Mesothelial cell of epicardium (in vitro differentiated cells): ENCODE measurements at regions not wholly inside any gene's neighbourhood (a gene's known extent, or its start where the extent isn't known, plus 50 kb on each side); places are given as distances from the start of the nearest gene placed in this dataset.

Source experiments
- DNase-seq, 2 experiments: peaks; one replicate each; pipeline ENCODE4 v3.0.0; 2021; ENCODE audit warnings: low spot score in 2 of 2; ENCODE audit not compliant: unreplicated experiment in 2 of 2
- H3K27ac Mint-ChIP-seq: 2 replicates; pipeline ENCODE4 v1.8.0; 2021; ENCODE audit warnings: mixed read lengths
- H3K27me3 Mint-ChIP-seq: 2 replicates; pipeline ENCODE4 v1.8.0; 2021; ENCODE audit warnings: low read depth, mixed read lengths
- H3K36me3 Mint-ChIP-seq: 2 replicates; pipeline ENCODE4 v1.8.0; 2021; ENCODE audit warnings: mixed read lengths
- H3K4me1 Mint-ChIP-seq: 2 replicates; pipeline ENCODE4 v1.8.0; 2021; ENCODE audit warnings: mixed read lengths
- H3K4me3 Mint-ChIP-seq: 2 replicates; pipeline ENCODE4 v1.8.0; 2021; ENCODE audit warnings: mild to moderate bottlenecking, moderate library complexity, mixed read lengths
- H3K9me3 Mint-ChIP-seq: 2 replicates; pipeline ENCODE4 v1.8.0; 2021; ENCODE audit warnings: mixed read lengths
- TF ChIP-seq, protein P1 (sequence below): fragments of 200-600 bp; sonication (generic); IDR thresholded peaks from one replicate; pipeline ENCODE4 v1.5.0; 2021; ENCODE audit warnings: antibody characterized with exemption; ENCODE audit not compliant: unreplicated experiment

DNA sequence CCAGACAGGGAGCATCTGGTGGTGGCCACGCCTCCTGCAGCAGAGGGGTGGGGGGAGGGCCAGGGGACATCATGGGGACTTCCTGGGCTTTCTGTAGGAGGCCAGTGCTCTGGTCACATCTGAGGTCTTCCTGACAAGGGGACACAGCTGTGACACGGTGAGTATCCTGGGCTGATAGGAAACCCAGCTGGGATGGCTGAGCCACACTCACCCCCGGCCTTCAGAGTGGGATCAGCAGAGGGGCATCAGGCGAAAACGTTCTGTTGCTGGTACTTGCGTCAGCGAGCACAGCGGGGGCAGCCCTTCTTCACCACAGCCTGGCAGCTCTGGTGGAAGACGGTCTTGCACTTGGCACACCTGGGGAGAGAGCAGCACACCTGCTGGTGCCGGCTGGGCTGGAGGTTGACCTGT, 122.9 kb upstream of the SMURF2 start:
- TF ChIP-seq, protein P1, sequence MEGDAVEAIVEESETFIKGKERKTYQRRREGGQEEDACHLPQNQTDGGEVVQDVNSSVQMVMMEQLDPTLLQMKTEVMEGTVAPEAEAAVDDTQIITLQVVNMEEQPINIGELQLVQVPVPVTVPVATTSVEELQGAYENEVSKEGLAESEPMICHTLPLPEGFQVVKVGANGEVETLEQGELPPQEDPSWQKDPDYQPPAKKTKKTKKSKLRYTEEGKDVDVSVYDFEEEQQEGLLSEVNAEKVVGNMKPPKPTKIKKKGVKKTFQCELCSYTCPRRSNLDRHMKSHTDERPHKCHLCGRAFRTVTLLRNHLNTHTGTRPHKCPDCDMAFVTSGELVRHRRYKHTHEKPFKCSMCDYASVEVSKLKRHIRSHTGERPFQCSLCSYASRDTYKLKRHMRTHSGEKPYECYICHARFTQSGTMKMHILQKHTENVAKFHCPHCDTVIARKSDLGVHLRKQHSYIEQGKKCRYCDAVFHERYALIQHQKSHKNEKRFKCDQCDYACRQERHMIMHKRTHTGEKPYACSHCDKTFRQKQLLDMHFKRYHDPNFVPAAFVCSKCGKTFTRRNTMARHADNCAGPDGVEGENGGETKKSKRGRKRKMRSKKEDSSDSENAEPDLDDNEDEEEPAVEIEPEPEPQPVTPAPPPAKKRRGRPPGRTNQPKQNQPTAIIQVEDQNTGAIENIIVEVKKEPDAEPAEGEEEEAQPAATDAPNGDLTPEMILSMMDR: no peak
- Mint-ChIP-seq H3K27me3 (peaks cover 21% of the 10 kb centered on the region), H3K4me1 (peaks cover 12% of the 10 kb centered on the region), H3K9me3 (no peaks in the 10 kb centered on the region), H3K27ac (no peak overlapping the region), H3K4me3 (no peak overlapping the region), H3K36me3 (peaks cover 12% of the 10 kb centered on the region)
- DNase-seq: peak in 1 of 2 experiments; percentile 13

DNA sequence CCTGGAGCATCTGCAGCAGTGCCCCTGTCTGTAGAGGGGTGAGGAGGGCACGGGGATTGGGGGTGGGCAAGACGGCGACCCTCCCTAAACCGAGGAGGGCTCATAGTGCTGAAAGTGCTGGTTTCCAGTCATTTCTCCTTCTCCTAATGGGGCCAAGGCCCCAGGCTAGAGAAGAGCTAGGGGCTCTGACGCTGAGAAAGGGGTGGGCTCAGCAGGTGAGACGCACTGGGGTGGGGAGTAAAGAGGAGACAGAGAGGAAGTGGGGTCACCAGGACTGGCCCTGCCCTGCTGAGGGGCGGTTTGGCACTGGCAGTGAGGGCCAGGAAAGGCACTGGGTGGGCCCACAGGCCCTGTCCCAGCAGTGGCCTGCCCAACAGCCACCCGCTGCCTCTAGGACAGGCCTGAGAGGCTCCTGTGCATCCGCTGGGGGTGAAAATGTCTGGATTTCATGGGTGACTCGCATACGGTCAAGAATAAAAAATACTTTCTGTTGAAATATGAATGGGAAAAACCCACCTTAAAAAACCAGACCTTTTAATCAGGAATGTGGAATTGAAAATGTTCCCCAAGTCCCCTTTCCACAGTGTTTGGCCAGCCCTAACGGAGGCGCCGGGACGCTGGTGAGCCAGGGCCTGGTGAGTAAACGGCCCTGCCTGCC, 122.4 kb upstream of the SMURF2 start:
- peaks cover 26% of the 10 kb centered on the region for H3K27me3 Mint-ChIP-seq
- no peak overlapping the region for H3K27ac Mint-ChIP-seq
- DNase-seq: peak in 1 of 2 experiments; percentile 31
- TF ChIP-seq, protein P1: no peak
- H3K36me3 Mint-ChIP-seq: peaks cover 12% of the 10 kb centered on the region
- no peaks in the 10 kb centered on the region for H3K9me3 Mint-ChIP-seq
- no peak overlapping the region for H3K4me3 Mint-ChIP-seq
- H3K4me1 Mint-ChIP-seq: peaks cover 16% of the 10 kb centered on the region

DNA sequence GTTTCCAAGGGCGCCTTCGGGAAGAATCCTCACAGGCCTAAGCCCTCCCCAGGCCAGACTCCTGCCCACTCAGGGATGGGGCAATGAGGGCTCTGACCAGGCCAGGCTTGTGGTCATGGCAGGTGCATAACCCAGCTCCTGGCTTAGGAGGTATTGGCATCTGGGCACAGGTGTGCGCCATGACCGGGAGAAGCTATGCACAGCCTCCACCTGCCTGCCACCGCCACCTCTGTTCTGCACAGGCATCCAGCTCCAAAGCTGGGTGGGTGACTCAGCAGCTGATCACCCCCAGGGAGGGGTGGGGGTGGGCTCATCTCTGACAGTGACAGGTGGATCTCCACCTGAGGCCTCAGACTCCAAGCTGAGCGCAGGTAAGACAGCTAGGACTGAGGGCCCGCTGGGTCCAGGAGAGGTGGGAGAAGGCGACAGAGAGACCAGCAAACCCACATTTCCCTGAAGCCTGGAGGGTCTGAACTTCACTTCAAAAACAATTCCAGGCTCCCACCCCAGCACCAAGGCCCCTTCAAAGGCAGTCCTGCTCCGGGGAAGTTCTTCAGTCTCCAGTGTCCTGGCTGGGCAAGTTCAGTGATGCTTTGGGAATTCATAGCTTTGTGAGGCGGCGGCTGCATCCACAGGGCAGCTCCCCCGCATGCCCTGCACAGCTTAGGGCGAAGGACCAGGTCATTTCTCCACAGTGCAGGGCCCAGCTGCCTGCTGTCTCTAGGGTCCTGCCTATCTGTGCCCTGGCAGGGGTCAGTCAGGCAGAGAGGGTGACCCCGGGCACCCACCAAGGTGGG, 121.6 kb upstream of the SMURF2 start:
- peak in 1 of 2 experiments; percentile 32 for DNase-seq
- peaks cover 12% of the 10 kb centered on the region for H3K36me3 Mint-ChIP-seq
- H3K9me3 Mint-ChIP-seq: no peaks in the 10 kb centered on the region
- peaks cover 19% of the 10 kb centered on the region for H3K4me1 Mint-ChIP-seq
- TF ChIP-seq, protein P1: no peak
- no peak overlapping the region for H3K27ac Mint-ChIP-seq
- H3K27me3 Mint-ChIP-seq: peaks cover 31% of the 10 kb centered on the region
- no peak overlapping the region for H3K4me3 Mint-ChIP-seq

DNA sequence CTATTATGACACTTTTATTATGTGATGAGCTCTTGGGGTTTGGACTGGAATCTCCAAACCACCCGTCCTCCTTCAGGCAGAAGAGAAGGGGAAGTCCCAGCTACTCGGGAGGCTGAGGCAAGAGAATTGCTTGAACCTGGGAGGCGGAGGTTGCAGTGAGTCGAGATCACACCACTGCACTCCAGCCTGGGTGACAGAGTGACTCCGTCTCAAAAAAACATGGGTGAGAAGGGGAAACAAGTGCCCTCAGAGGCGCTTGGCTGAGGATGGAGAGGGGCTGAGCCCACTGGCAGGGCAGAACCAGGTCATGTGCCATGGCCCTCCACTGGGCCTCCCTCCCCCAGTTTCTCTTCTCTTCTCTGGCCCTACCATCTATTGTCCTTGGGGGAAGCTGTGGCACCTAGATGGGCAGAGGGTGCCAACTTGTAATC, 120.9 kb upstream of the SMURF2 start:
- H3K9me3 Mint-ChIP-seq: no peaks in the 10 kb centered on the region
- H3K36me3 Mint-ChIP-seq: peaks cover 12% of the 10 kb centered on the region
- H3K4me1 Mint-ChIP-seq: peaks cover 21% of the 10 kb centered on the region
- no peak for DNase-seq
- peaks cover 36% of the 10 kb centered on the region for H3K27me3 Mint-ChIP-seq
- TF ChIP-seq, protein P1: no peak
- H3K27ac Mint-ChIP-seq: no peak overlapping the region
- H3K4me3 Mint-ChIP-seq: no peak overlapping the region

DNA sequence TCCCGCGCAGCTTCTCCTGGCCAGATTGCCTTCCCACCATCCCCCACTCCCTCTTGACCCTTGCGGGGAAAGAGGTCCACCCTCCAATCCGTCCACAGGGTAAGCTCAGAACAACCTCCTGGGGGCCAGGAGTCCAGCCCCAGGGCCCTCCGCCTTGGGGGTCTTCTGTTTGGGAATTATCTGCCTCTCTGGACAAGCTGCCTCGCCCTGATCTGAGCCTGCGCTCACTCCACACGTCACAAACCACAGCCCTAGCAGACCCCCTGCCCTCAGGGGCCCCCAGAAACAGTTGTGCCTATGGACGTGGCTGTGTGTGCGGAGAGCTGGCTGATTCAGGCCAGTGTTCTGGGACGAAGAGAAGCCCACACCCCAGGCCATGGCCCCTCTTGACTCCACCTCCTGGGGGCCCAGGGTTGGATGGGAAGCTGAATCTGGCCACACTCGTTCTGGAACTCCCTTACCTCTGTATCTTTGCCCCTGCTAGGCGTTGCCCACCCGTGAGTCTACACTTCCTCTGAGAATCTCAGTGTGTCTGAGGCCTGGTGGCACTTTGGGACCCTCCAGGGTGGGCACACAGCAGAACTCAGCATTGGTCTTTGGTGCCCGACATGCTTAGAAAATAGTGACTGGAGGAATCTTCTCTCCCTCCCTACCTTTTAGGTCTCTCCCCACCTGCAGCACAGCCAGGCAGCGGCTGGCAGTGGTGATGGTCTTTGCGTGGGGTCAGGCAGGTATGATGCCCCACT, 119.9 kb upstream of the SMURF2 start:
- Mint-ChIP-seq H3K27me3 (peaks cover 46% of the 10 kb centered on the region), H3K27ac (no peak overlapping the region)
- TF ChIP-seq, protein P1: no peak

More for the DNA sequence above, 119.9 kb upstream of the SMURF2 start:
- DNase-seq: no peak
- Mint-ChIP-seq H3K4me3 (peak overlapping the region; percentile 45), H3K9me3 (no peaks in the 10 kb centered on the region), H3K36me3 (peaks cover 12% of the 10 kb centered on the region), H3K4me1 (peaks cover 30% of the 10 kb centered on the region)
